ENCODE measurements at regions not wholly inside any gene's neighbourhood (a gene's known extent, or its start where the extent isn't known, plus 50 kb on each side); places are given as distances from the start of the nearest gene placed in this dataset.

DNA sequence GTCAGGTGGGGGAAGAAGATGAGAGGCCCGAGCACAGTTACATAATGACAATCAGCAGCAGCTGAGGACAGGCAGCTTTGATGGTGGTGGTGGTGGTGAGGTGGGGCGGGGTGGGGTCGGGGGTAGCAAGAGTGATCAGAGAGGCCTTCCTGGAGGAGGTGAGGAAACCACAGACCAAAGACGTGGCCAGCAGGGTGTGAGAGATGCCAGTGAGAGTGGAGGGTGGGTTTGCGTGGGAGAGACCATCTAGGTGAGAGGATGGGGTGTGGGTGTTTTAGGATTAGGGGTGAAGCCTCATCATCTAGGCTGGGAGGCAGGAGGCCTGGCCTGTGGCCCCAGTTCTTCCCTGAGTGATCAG is 76.0 kb upstream of the TOX2 start:
- Histone ChIP-seq H3K4me3 (ENCODE audit: control extremely low read depth in 1 of 5, extremely low read depth in 1 of 5, insufficient read depth in 1 of 5, low read depth in 2 of 5, low read length in 4 of 5) (no peak overlapping the region), H3K79me2 (ENCODE audit: control insufficient read depth, insufficient read depth, low read length) (no peaks in the 10 kb centered on the region), H3K36me3 (replicated peaks in 1 of 2; ENCODE audit: control extremely low read depth in 1 of 2, control insufficient read depth in 1 of 2, extremely low read depth in 1 of 2, insufficient read depth in 2 of 2, low read length in 1 of 2) (no peaks in the 10 kb centered on the region), H4K20me1 (ENCODE audit: control insufficient read depth, insufficient read depth, low read length, poor library complexity, severe bottlenecking) (no peaks in the 10 kb centered on the region), H3K9ac (ENCODE audit: low read length) (no peak overlapping the region), H3K9me3 (ENCODE audit: control extremely low read depth in 1 of 3, control insufficient read depth in 2 of 3, insufficient read depth in 1 of 3, low read length in 2 of 3) (no peaks in the 10 kb centered on the region), H3K4me1 (ENCODE audit: control insufficient read depth in 2 of 2, insufficient read depth in 2 of 2, low read length in 2 of 2) (no peaks in the 10 kb centered on the region), H3K4me2 (replicated peaks; ENCODE audit: low read depth, low read length, poor library complexity, severe bottlenecking) (no peak overlapping the region), H2AFZ (ENCODE audit: insufficient read depth, low read depth, low read length, poor library complexity, severe bottlenecking) (no peak overlapping the region), H3K27me3 (replicated peaks in 1 of 4; ENCODE audit: control extremely low read depth in 1 of 4, control insufficient read depth in 3 of 4, insufficient read depth in 4 of 4, low read length in 3 of 4) (no peaks in the 10 kb centered on the region), H3K27ac (ENCODE audit: low read length in 2 of 2) (no peak overlapping the region)
- H3K4me1 Mint-ChIP-seq = peaks cover 8% of the 10 kb centered on the region
- intact Hi-C loops (cut with micrococcal nuclease) = no loop called here
- CTCF ChIA-PET = no interaction called here
- WGBS (ENCODE audit: insufficient coverage) = 60% methylated on average over 5 of the region's 5 CpGs
- H3K9me3 Mint-ChIP-seq (ENCODE audit: insufficient read depth) = no peaks in the 10 kb centered on the region
- no peak overlapping the region for H3K4me3 Mint-ChIP-seq
- POLR2A ChIA-PET = no interaction called here
- TF ChIP-seq EZH2 (IDR thresholded peaks at IDR 0.05; ENCODE audit: borderline replicate concordance, insufficient read depth, low read depth, low read length, poor library complexity, severe bottlenecking) (no peak), CTCF (IDR thresholded peaks at IDR 0.05) (no peak)
- no peak overlapping the region for H3K27ac Mint-ChIP-seq
- DNase-seq (no peak), ATAC-seq (ENCODE audit: low read depth) (no peak)
- H3K27me3 Mint-ChIP-seq = no peaks in the 10 kb centered on the region

GRCh38 chr20:43837856-43838702 is 76.6 kb upstream of the TOX2 start:
- Mint-ChIP-seq H3K4me1 (peaks cover 8% of the 10 kb centered on the region), H3K27ac (no peak overlapping the region), H3K9me3 (ENCODE audit: insufficient read depth) (no peaks in the 10 kb centered on the region), H3K27me3 (no peaks in the 10 kb centered on the region), H3K4me3 (no peak overlapping the region)
- WGBS (ENCODE audit: insufficient coverage) = 90% methylated on average over 13 of the region's 14 CpGs
- H3K36me3 ChIP-seq (replicated peaks in 1 of 2; ENCODE audit: control extremely low read depth in 1 of 2, control insufficient read depth in 1 of 2, extremely low read depth in 1 of 2, insufficient read depth in 2 of 2, low read length in 1 of 2) = no peaks in the 10 kb centered on the region
- no peaks in the 10 kb centered on the region for H3K9me3 ChIP-seq (ENCODE audit: control extremely low read depth in 1 of 3, control insufficient read depth in 2 of 3, insufficient read depth in 1 of 3, low read length in 2 of 3)
- no peak overlapping the region for H3K9ac ChIP-seq (ENCODE audit: low read length)
- ChIA-PET CTCF (no interaction called here), POLR2A (no interaction called here)
- TF ChIP-seq CTCF (IDR thresholded peaks at IDR 0.05) (no peak), EZH2 (IDR thresholded peaks at IDR 0.05; ENCODE audit: borderline replicate concordance, insufficient read depth, low read depth, low read length, poor library complexity, severe bottlenecking) (no peak)
- H3K27ac ChIP-seq (ENCODE audit: low read length in 2 of 2) = no peak overlapping the region
- no peak overlapping the region for H2AFZ ChIP-seq (ENCODE audit: insufficient read depth, low read depth, low read length, poor library complexity, severe bottlenecking)
- intact Hi-C loops (cut with micrococcal nuclease) = no loop called here
- H3K4me3 ChIP-seq (ENCODE audit: control extremely low read depth in 1 of 5, extremely low read depth in 1 of 5, insufficient read depth in 1 of 5, low read depth in 2 of 5, low read length in 4 of 5) = no peak overlapping the region
- no peaks in the 10 kb centered on the region for H3K79me2 ChIP-seq (ENCODE audit: control insufficient read depth, insufficient read depth, low read length)
- no peaks in the 10 kb centered on the region for H4K20me1 ChIP-seq (ENCODE audit: control insufficient read depth, insufficient read depth, low read length, poor library complexity, severe bottlenecking)
- H3K27me3 ChIP-seq (replicated peaks in 1 of 4; ENCODE audit: control extremely low read depth in 1 of 4, control insufficient read depth in 3 of 4, insufficient read depth in 4 of 4, low read length in 3 of 4) = no peaks in the 10 kb centered on the region
- ATAC-seq (ENCODE audit: low read depth) (no peak), DNase-seq (no peak)
- no peaks in the 10 kb centered on the region for H3K4me1 ChIP-seq (ENCODE audit: control insufficient read depth in 2 of 2, insufficient read depth in 2 of 2, low read length in 2 of 2)
- no peak overlapping the region for H3K4me2 ChIP-seq (replicated peaks; ENCODE audit: low read depth, low read length, poor library complexity, severe bottlenecking)
